Neural cell (in vitro differentiated cells): ENCODE measurements at regions not wholly inside any gene's neighbourhood (a gene's known extent, or its start where the extent isn't known, plus 50 kb on each side); places are given as distances from the start of the nearest gene placed in this dataset.

Experiments used
- CTCF ChIP-seq: fragments of 450-650 bp; IDR thresholded peaks from 2 replicates; pipeline ENCODE4 v1.5.1; 2014; ENCODE audit warnings: antibody characterized with exemption, mild to moderate bottlenecking, moderate library complexity; ENCODE audit not compliant: poor library complexity, severe bottlenecking
- EP300 ChIP-seq: fragments of 450-650 bp; conservative IDR thresholded peaks from 2 replicates; pipeline ENCODE4 v1.6.1; 2014; ENCODE audit warnings: antibody characterized with exemption, mild to moderate bottlenecking, moderate library complexity; ENCODE audit not compliant: poor library complexity, severe bottlenecking
- EZH2 ChIP-seq: fragments of 200-600, 300-800 bp; shearing (Covaris generic), sonication (generic); IDR thresholded peaks from 2 replicates; pipeline ENCODE4 v1.6.1; 2014; ENCODE audit warnings: antibody characterized with exemption, low read length, borderline replicate concordance, mild to moderate bottlenecking; ENCODE audit not compliant: insufficient read depth, poor library complexity, severe bottlenecking
- REST ChIP-seq: IDR thresholded peaks from 2 replicates; pipeline ENCODE4 v1.6.1; 2012; ENCODE audit warnings: borderline replicate concordance
- SMC3 ChIP-seq: fragments of 450-650 bp; conservative IDR thresholded peaks from 2 replicates; pipeline ENCODE4 v1.6.1; 2014; ENCODE audit warnings: antibody characterized with exemption, mild to moderate bottlenecking, moderate library complexity; ENCODE audit not compliant: poor library complexity

- no peak for TF ChIP-seq REST
- TF ChIP-seq SMC3, result no peak
- no peak for TF ChIP-seq EZH2
- no peak for TF ChIP-seq CTCF
- no peak for TF ChIP-seq EP300
Measured at GRCh38 chr4:79535516-79535915, 127.5 kb upstream of the GK2 start.
